IPS-20b (cell line): ENCODE measurements at regions not wholly inside any gene's neighbourhood (a gene's known extent, or its start where the extent isn't known, plus 50 kb on each side); places are given as distances from the start of the nearest gene placed in this dataset.

Experiments used
- H3K27ac ChIP-seq: one replicate; pipeline ENCODE4 v1.5.1; 2013; ENCODE audit warnings: low read length
- H3K27me3 ChIP-seq: 2 replicates; pipeline ENCODE4 v1.6.1; 2013; ENCODE audit warnings: mild to moderate bottlenecking, low read length, inconsistent platforms; ENCODE audit not compliant: insufficient read depth
- H3K36me3 ChIP-seq: 2 replicates; pipeline ENCODE4 v1.6.1; 2013; ENCODE audit warnings: low read depth, mild to moderate bottlenecking, inconsistent platforms, low read length, moderate library complexity; ENCODE audit not compliant: insufficient read depth
- H3K4me1 ChIP-seq: 2 replicates; pipeline ENCODE4 v1.6.1; 2013; ENCODE audit warnings: mild to moderate bottlenecking, control low read depth, inconsistent platforms, low read length, moderate library complexity; ENCODE audit not compliant: insufficient read depth
- H3K4me3 ChIP-seq: 2 replicates; pipeline ENCODE4 v1.5.1; 2013; ENCODE audit warnings: mild to moderate bottlenecking, low read length, inconsistent platforms
- H3K9ac ChIP-seq: 2 replicates; pipeline ENCODE4 v1.6.1; 2013; ENCODE audit warnings: low read depth, mild to moderate bottlenecking, inconsistent platforms, low read length, moderate library complexity
- H3K9me3 ChIP-seq: 2 replicates; pipeline ENCODE4 v1.6.1; 2013; ENCODE audit warnings: mild to moderate bottlenecking, low read depth, low read length, inconsistent platforms; ENCODE audit not compliant: insufficient read depth

DNA sequence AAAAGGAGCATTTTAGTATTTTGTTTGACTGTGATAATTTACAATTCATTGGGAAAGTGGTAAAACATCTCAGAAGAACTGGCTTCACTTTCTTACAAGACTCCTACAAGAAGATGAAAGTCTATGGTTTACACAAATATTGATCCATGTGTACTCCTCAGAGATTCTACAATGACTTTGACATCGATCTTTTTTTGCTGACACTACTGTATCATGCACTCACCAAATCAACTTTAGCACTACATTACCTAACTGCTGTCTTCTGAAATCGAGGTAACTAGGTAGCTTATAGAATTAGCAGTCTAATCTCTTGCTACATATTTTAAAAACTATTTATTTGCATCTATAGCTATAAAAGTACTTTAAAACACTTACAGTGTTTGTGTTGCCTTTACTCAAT is 757.6 kb downstream of the TBL1XR1 start:
- H3K9me3 ChIP-seq, result no peaks in the 10 kb centered on the region
- no peak overlapping the region for H3K4me3 ChIP-seq
- H3K36me3 ChIP-seq, result no peaks in the 10 kb centered on the region
- no peak overlapping the region for H3K9ac ChIP-seq
- no peak overlapping the region for H3K27ac ChIP-seq
- peaks cover under 1% of the 10 kb centered on the region; the same call in 1 of the 2 replicates for H3K4me1 ChIP-seq
- no peaks in the 10 kb centered on the region for H3K27me3 ChIP-seq

DNA sequence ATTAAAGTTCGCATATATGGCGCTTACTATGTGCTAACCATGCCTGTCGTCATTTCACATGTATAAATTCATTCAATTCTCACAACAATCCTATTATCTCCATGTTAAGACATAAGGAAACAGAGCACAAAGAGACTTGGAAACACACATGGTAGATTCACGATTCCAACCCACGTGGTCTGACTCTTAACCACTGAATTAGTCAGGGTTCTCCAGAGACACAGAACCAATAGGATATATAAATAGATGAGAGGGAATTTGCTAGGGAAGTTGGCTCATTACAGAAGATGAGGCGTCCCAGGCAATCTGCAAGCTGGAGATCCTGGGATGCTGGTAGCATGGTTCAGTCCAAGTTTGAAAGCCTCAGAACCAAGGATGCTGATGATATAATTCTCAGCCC is 765.3 kb downstream of the TBL1XR1 start:
- H3K27ac ChIP-seq, result no peak overlapping the region
- no peak overlapping the region for H3K4me3 ChIP-seq
- H3K27me3 ChIP-seq, result no peaks in the 10 kb centered on the region
- no peak overlapping the region for H3K9ac ChIP-seq
- H3K9me3 ChIP-seq, result no peaks in the 10 kb centered on the region
- H3K4me1 ChIP-seq, result peaks cover 17% of the 10 kb centered on the region; the same call in 1 of the 2 replicates
- no peaks in the 10 kb centered on the region for H3K36me3 ChIP-seq

- Histone ChIP-seq H3K4me1 (peaks cover 17% of the 10 kb centered on the region; the same call in 1 of the 2 replicates), H3K27me3 (no peaks in the 10 kb centered on the region), H3K9ac (no peak overlapping the region), H3K27ac (no peak overlapping the region), H3K36me3 (no peaks in the 10 kb centered on the region), H3K4me3 (no peak overlapping the region), H3K9me3 (no peaks in the 10 kb centered on the region)
Observed at GRCh38 chr3:176431038-176431418, 766.3 kb downstream of the TBL1XR1 start.

GRCh38 chr3:176430244-176431037 is 766.8 kb downstream of the TBL1XR1 start:
- no peak overlapping the region for H3K9ac ChIP-seq
- H3K4me3 ChIP-seq, result no peak overlapping the region
- peaks cover 17% of the 10 kb centered on the region; the same call in 1 of the 2 replicates for H3K4me1 ChIP-seq
- H3K27ac ChIP-seq, result no peak overlapping the region
- no peaks in the 10 kb centered on the region for H3K27me3 ChIP-seq
- no peaks in the 10 kb centered on the region for H3K36me3 ChIP-seq
- no peaks in the 10 kb centered on the region for H3K9me3 ChIP-seq

DNA sequence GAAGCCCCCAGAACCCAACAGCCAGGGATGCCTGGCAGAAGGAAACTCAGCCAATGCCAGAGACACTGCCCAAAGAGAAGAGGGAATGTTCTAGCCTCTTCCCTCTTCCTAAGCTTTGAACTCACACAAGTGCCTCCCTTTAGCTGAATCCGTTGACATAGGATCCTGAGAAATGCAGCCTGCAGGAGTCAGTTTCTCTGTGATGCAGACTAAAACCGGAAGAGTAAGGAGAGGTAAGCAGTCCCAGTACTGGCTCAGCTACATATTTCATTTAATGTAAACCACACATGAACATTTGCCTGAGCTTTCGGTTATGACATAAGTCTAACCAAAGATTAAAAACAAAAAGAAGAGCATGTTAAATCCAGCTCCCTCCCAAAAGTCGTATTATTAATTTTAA is 768.7 kb downstream of the TBL1XR1 start:
- Histone ChIP-seq H3K4me3 (no peak overlapping the region), H3K4me1 (peaks cover 8% of the 10 kb centered on the region; the same call in 1 of the 2 replicates), H3K27me3 (no peaks in the 10 kb centered on the region), H3K36me3 (no peaks in the 10 kb centered on the region), H3K9me3 (no peaks in the 10 kb centered on the region), H3K9ac (no peak overlapping the region), H3K27ac (no peak overlapping the region)

GRCh38 chr3:176426371-176426770 is 770.9 kb downstream of the TBL1XR1 start:
- Histone ChIP-seq H3K36me3 (no peaks in the 10 kb centered on the region), H3K9me3 (no peaks in the 10 kb centered on the region), H3K4me3 (no peak overlapping the region), H3K9ac (no peak overlapping the region), H3K27ac (no peak overlapping the region), H3K27me3 (no peaks in the 10 kb centered on the region), H3K4me1 (peaks cover 8% of the 10 kb centered on the region; the same call in 1 of the 2 replicates)

DNA sequence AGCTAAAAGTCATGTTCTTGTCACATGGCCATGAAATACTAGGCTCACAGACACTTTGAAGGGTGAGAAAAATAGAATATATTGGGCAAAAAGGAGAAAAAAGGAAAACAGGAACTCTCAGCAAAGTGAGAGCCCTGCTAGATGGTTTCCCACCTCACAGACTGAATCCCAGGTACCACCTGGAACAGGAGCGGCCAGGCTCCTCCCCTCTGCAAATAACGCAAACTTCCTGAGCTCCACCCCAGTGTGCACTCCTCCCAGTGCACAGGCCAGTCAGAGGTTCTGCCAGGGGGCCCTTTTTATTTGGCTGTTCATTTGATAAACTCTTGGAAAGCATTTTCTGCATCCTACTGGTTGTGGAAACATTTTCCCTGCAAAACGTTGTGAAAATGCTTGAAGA is 780.4 kb downstream of the TBL1XR1 start:
- no peak overlapping the region for H3K4me3 ChIP-seq
- H3K36me3 ChIP-seq, result no peaks in the 10 kb centered on the region
- H3K9ac ChIP-seq, result no peak overlapping the region
- no peaks in the 10 kb centered on the region for H3K27me3 ChIP-seq
- no peaks in the 10 kb centered on the region for H3K9me3 ChIP-seq
- H3K4me1 ChIP-seq, result peaks cover 14% of the 10 kb centered on the region; the same call in 1 of the 2 replicates
- H3K27ac ChIP-seq, result no peak overlapping the region

- Histone ChIP-seq H3K36me3 (no peaks in the 10 kb centered on the region), H3K9me3 (no peaks in the 10 kb centered on the region), H3K4me1 (peaks cover 14% of the 10 kb centered on the region; the same call in 1 of the 2 replicates), H3K4me3 (no peak overlapping the region), H3K27me3 (no peaks in the 10 kb centered on the region), H3K9ac (no peak overlapping the region), H3K27ac (no peak overlapping the region)
Observed at GRCh38 chr3:176415661-176416295, 781.5 kb downstream of the TBL1XR1 start.

DNA sequence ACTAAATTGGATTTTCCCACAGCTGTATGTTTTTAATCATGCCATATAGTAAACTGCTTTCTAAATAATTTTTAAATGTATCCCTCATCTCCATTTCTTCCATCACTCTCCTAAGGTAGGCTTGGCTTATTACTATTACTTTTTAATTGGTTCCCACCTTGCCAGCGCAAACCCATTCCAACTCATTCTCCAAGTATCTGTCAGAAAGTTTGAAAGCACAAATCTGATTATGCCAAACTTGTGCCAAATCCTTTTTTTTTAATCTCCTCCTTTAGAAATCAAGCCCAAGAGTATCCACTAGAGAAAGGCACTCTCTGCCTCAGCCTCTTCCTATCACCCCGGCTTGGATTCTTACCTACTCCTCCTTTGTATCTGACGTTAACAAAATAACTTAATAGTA is 784.5 kb downstream of the TBL1XR1 start:
- H3K9me3 ChIP-seq, result no peaks in the 10 kb centered on the region
- H3K27ac ChIP-seq, result no peak overlapping the region
- peaks cover 14% of the 10 kb centered on the region; the same call in 1 of the 2 replicates for H3K4me1 ChIP-seq
- no peak overlapping the region for H3K4me3 ChIP-seq
- no peaks in the 10 kb centered on the region for H3K36me3 ChIP-seq
- H3K9ac ChIP-seq, result no peak overlapping the region
- H3K27me3 ChIP-seq, result no peaks in the 10 kb centered on the region

DNA sequence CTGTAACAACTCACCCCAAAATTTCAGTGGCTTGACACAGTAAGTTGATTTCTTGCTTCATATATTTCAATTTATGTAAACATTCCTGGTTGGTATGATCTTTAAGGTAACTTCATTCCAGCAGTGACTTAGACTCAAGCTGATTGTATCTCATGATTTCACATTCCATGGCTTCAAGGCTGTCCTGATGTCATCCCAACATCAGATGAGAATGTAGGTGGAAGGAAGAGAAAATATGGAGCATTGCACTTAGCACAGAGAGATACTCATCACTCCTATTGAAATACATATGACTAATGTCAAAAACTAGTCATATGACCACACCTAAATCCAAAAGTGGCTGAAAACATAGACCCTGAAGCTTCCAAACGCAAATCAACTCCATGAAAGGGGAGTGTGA is 793.8 kb downstream of the TBL1XR1 start:
- no peaks in the 10 kb centered on the region for H3K36me3 ChIP-seq
- H3K27ac ChIP-seq, result no peak overlapping the region
- no peak overlapping the region for H3K4me3 ChIP-seq
- no peaks in the 10 kb centered on the region for H3K9me3 ChIP-seq
- no peak overlapping the region for H3K9ac ChIP-seq
- no peaks in the 10 kb centered on the region for H3K27me3 ChIP-seq
- H3K4me1 ChIP-seq, result no peaks in the 10 kb centered on the region

- Histone ChIP-seq H3K27me3 (no peaks in the 10 kb centered on the region), H3K27ac (no peak overlapping the region), H3K4me1 (no peaks in the 10 kb centered on the region), H3K36me3 (no peaks in the 10 kb centered on the region), H3K4me3 (no peak overlapping the region), H3K9me3 (no peaks in the 10 kb centered on the region; the same call in 1 of the 2 replicates), H3K9ac (no peak overlapping the region)
Observed at GRCh38 chr3:176401211-176401610, 796.1 kb downstream of the TBL1XR1 start.

DNA sequence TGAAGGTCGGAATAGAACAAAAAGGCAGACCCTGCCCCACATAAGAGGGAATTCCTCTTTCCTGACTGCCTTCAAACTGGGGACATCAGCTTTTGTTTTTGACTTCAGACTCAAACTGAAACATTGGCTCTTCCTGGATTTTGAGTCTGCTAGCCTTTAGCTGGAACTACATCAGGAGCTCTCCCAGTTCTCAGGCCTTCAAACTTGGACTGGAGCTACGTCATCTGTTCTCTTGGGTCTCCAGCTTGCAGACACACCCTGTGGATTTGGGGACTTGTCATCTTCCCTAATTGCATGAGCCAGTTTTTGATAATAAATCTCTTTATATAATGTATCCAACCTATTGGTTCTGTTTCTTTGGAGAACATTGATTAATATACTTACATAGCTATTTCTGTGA is 798.1 kb downstream of the TBL1XR1 start:
- H3K9me3 ChIP-seq, result no peaks in the 10 kb centered on the region; the same call in 1 of the 2 replicates
- no peaks in the 10 kb centered on the region for H3K36me3 ChIP-seq
- H3K27me3 ChIP-seq, result no peaks in the 10 kb centered on the region
- no peak overlapping the region for H3K4me3 ChIP-seq
- H3K4me1 ChIP-seq, result no peaks in the 10 kb centered on the region
- H3K27ac ChIP-seq, result no peak overlapping the region
- no peak overlapping the region for H3K9ac ChIP-seq
